Lower leg skin (tissue), 3 donors: ENCODE measurements at regions not wholly inside any gene's neighbourhood (a gene's known extent, or its start where the extent isn't known, plus 50 kb on each side); places are given as distances from the start of the nearest gene placed in this dataset.

ENCODE experiments used
- CTCF ChIP-seq, 3 donors: fragments of 450-650 bp; IDR thresholded peaks; one replicate each; pipeline ENCODE4 v1.5.1; 2016; ENCODE audit warnings: antibody characterized with exemption in 3 of 3, mild to moderate bottlenecking in 3 of 3, moderate library complexity in 2 of 3
- POLR2A ChIP-seq, 2 donors: fragments of 450-650 bp; IDR thresholded peaks; one replicate each; pipeline ENCODE4 v1.6.1; 2016 to 2017; ENCODE audit warnings: antibody characterized with exemption in 2 of 2, mild to moderate bottlenecking in 1 of 2, moderate library complexity in 1 of 2

GRCh38 chr9:89722712-89723111 lies 117.9 kb downstream of the GADD45G start:
- no peak for TF ChIP-seq CTCF (IDR thresholded peaks at IDR 0.05)
- no peak for TF ChIP-seq POLR2A (IDR thresholded peaks at IDR 0.05)
